HepG2 (cell line): ENCODE measurements at regions not wholly inside any gene's neighbourhood (a gene's known extent, or its start where the extent isn't known, plus 50 kb on each side); places are given as distances from the start of the nearest gene placed in this dataset.
A peak's percentile ranks its signal among the peaks of the same experiment; 100 is the strongest.

Source experiments
- AFF4 ChIP-seq: sonication (generic); formaldehyde crosslinking; IDR thresholded peaks from 2 replicates; pipeline ENCODE4 v1.4.0; 2020; ENCODE audit warnings: missing genetic modification reagents
- ATF3 ChIP-seq: sonication (generic); formaldehyde crosslinking; IDR thresholded peaks from 2 replicates; pipeline ENCODE4 v1.4.0; 2020; ENCODE audit warnings: missing genetic modification reagents
- CENPX ChIP-seq: sonication (generic); formaldehyde crosslinking; IDR thresholded peaks from 2 replicates; pipeline ENCODE4 v1.9.0; 2021; ENCODE audit warnings: mild to moderate bottlenecking, missing genetic modification reagents, moderate library complexity
- ELF3 ChIP-seq: IDR thresholded peaks from 2 replicates; pipeline ENCODE4 v1.6.1; 2016; ENCODE audit warnings: missing genetic modification reagents, missing compliant biosample characterization
- FOXK2 ChIP-seq: fragments of 450-650 bp; IDR thresholded peaks from 2 replicates; pipeline ENCODE4 v1.6.1; 2016
- IKZF1 ChIP-seq: fragments of 450-650 bp; IDR thresholded peaks from 2 replicates; pipeline ENCODE4 v1.7.1; 2016
- KLF6 ChIP-seq: IDR thresholded peaks from 2 replicates; pipeline ENCODE4 v1.8.0; 2016; ENCODE audit warnings: missing biosample characterization, missing genetic modification reagents
- KLF9 ChIP-seq: IDR thresholded peaks from 2 replicates; pipeline ENCODE4 v1.6.1; 2016; ENCODE audit warnings: low read depth
- MIER2 ChIP-seq: IDR thresholded peaks from 2 replicates; pipeline ENCODE4 v1.6.1; 2016; ENCODE audit warnings: missing biosample characterization, missing genetic modification reagents
- MLLT10 ChIP-seq: sonication (generic); formaldehyde crosslinking; IDR thresholded peaks from 2 replicates; pipeline ENCODE4 v1.4.0; 2020; ENCODE audit warnings: missing genetic modification reagents
- MYNN ChIP-seq: sonication (generic); formaldehyde crosslinking; IDR thresholded peaks from 2 replicates; pipeline ENCODE4 v1.4.0; 2020; ENCODE audit warnings: mild to moderate bottlenecking, low read depth, missing genetic modification reagents
- NFE2L2 ChIP-seq: fragments of 150-350 bp; IDR thresholded peaks from 2 replicates; pipeline ENCODE4 v1.6.1; 2014; ENCODE audit warnings: low read length
- PCBP2 ChIP-seq: fragments of 200-400 bp; formaldehyde crosslinking; optimal IDR thresholded peaks from 2 replicates; pipeline ENCODE3; 2018; ENCODE audit warnings: low read length, low read depth; ENCODE audit not compliant: poor library complexity, severe bottlenecking
- PLRG1 ChIP-seq: fragments of 450-650 bp; conservative IDR thresholded peaks from 2 replicates; pipeline ENCODE4 v1.6.1; 2016
- PREB ChIP-seq: sonication (generic); formaldehyde crosslinking; IDR thresholded peaks from 2 replicates; pipeline ENCODE4 v1.4.0; 2020; ENCODE audit warnings: missing genetic modification reagents
- SALL1 ChIP-seq: sonication (generic); formaldehyde crosslinking; IDR thresholded peaks from 2 replicates; pipeline ENCODE4 v1.8.0; 2022; ENCODE audit warnings: mild to moderate bottlenecking, missing genetic modification reagents
- SP4 ChIP-seq: sonication (generic); formaldehyde crosslinking; IDR thresholded peaks from 2 replicates; pipeline ENCODE4 v1.8.1; 2023; ENCODE audit warnings: mild to moderate bottlenecking, missing genetic modification reagents
- THAP7 ChIP-seq: sonication (generic); formaldehyde crosslinking; IDR thresholded peaks from 2 replicates; pipeline ENCODE4 v1.8.1; 2023; ENCODE audit warnings: mild to moderate bottlenecking, missing genetic modification reagents
- TMF1 ChIP-seq: sonication (generic); formaldehyde crosslinking; IDR thresholded peaks from 2 replicates; pipeline ENCODE4 v1.8.1; 2022; ENCODE audit warnings: low read depth, missing genetic modification reagents
- ZBTB46 ChIP-seq: sonication (generic); formaldehyde crosslinking; IDR thresholded peaks from 2 replicates; pipeline ENCODE4 v1.4.0; 2020; ENCODE audit warnings: mild to moderate bottlenecking, missing genetic modification reagents, borderline replicate concordance
- ZNF136 ChIP-seq: sonication (generic); formaldehyde crosslinking; IDR thresholded peaks from 2 replicates; pipeline ENCODE4 v1.8.1; 2022; ENCODE audit warnings: low read depth, mild to moderate bottlenecking, moderate library complexity, missing genetic modification reagents
- ZNF263 ChIP-seq: sonication (generic); formaldehyde crosslinking; IDR thresholded peaks from 2 replicates; pipeline ENCODE4 v1.4.0; 2020; ENCODE audit warnings: missing genetic modification reagents
- ZNF331 ChIP-seq: sonication (generic); formaldehyde crosslinking; IDR thresholded peaks from 2 replicates; pipeline ENCODE4 v1.4.0; 2020; ENCODE audit warnings: missing genetic modification reagents
- ZNF557 ChIP-seq: sonication (generic); formaldehyde crosslinking; IDR thresholded peaks from 2 replicates; pipeline ENCODE4 v1.4.0; 2020; ENCODE audit warnings: missing genetic modification reagents
- ZNF589 ChIP-seq: sonication (generic); formaldehyde crosslinking; conservative IDR thresholded peaks from 2 replicates; pipeline ENCODE4 v1.8.0; 2022; ENCODE audit warnings: mild to moderate bottlenecking, moderate library complexity, missing genetic modification reagents
- ZSCAN12 ChIP-seq: sonication (generic); formaldehyde crosslinking; IDR thresholded peaks from 2 replicates; pipeline ENCODE4 v1.9.0; 2021; ENCODE audit warnings: mild to moderate bottlenecking, missing genetic modification reagents

GRCh38 chr6:26251354-26252076 is 113.5 kb upstream of the BTN3A2 start (continued):
- TF ChIP-seq ZNF263 (CRISPR knock-in tag) = peak; percentile 40; the same call in 1 of the 2 replicates
- no peak for TF ChIP-seq ZNF331
- no peak for TF ChIP-seq MYNN (CRISPR knock-in tag)
- TF ChIP-seq FOXK2 = no peak
- TF ChIP-seq ELF3 (CRISPR knock-in tag) = no peak
- TF ChIP-seq PLRG1 = no peak
- no peak for TF ChIP-seq MLLT10 (CRISPR knock-in tag)
- TF ChIP-seq ZBTB46 (CRISPR knock-in tag) = no peak
- peak; percentile 42; the same call in 1 of the 2 replicates for TF ChIP-seq SALL1 (CRISPR knock-in tag)
- TF ChIP-seq PCBP2 = no peak
- TF ChIP-seq IKZF1 = no peak
- TF ChIP-seq NFE2L2 = no peak
- TF ChIP-seq THAP7 (CRISPR knock-in tag) = no peak
- no peak for TF ChIP-seq KLF6
- no peak for TF ChIP-seq ZSCAN12
- no peak for TF ChIP-seq CENPX (CRISPR knock-in tag)
- TF ChIP-seq ATF3 (CRISPR knock-in tag) = no peak
- TF ChIP-seq ZNF136 (CRISPR knock-in tag) = no peak
- peak; percentile 89; the same call in 1 of the 2 replicates for TF ChIP-seq PREB
- no peak for TF ChIP-seq MIER2 (CRISPR knock-in tag)
- no peak for TF ChIP-seq ZNF589 (CRISPR knock-in tag)
- no peak for TF ChIP-seq KLF9 (CRISPR knock-in tag)
- 0 out of 2 replicates have a peak, but pooled peaks have one; percentile 43 for TF ChIP-seq AFF4 (CRISPR knock-in tag)
- TF ChIP-seq ZNF557 = no peak; the same call in 1 of the 2 replicates
- TF ChIP-seq SP4 (CRISPR knock-in tag) = 0 out of 2 replicates have a peak, but pooled peaks have one; percentile 22
- no peak for TF ChIP-seq TMF1 (CRISPR knock-in tag)
